Liver (tissue), 3 donors: ENCODE measurements at regions not wholly inside any gene's neighbourhood (a gene's known extent, or its start where the extent isn't known, plus 50 kb on each side); places are given as distances from the start of the nearest gene placed in this dataset.

ENCODE experiments used
- FOXA1 ChIP-seq: IDR thresholded peaks from 2 replicates; pipeline ENCODE4 v1.6.1; 2016; ENCODE audit warnings: antibody characterized with exemption
- GABPA ChIP-seq, 2 donors: IDR thresholded peaks in 1 of 2; conservative IDR thresholded peaks in 1 of 2; 2 replicates each; pipeline ENCODE4 v1.6.1; 2016; ENCODE audit warnings: antibody characterized with exemption in 2 of 2, mild to moderate bottlenecking in 1 of 2, moderate library complexity in 1 of 2
- JUND ChIP-seq, 2 donors: IDR thresholded peaks; 2 replicates each; pipeline ENCODE4 v1.6.1; 2016; ENCODE audit warnings: antibody characterized with exemption in 2 of 2
- RAD21 ChIP-seq, 2 donors: IDR thresholded peaks; 2 replicates each; pipeline ENCODE4 v1.6.1; 2016; ENCODE audit warnings: antibody characterized with exemption in 2 of 2, mild to moderate bottlenecking in 2 of 2
- RXRA ChIP-seq, 2 donors: IDR thresholded peaks; 2 replicates each; pipeline ENCODE4 v1.6.1; 2017 to 2018; ENCODE audit warnings: antibody characterized with exemption in 2 of 2, mild to moderate bottlenecking in 1 of 2
- SP1 ChIP-seq: IDR thresholded peaks from 2 replicates; pipeline ENCODE4 v1.6.1; 2018; ENCODE audit warnings: antibody characterized with exemption, mild to moderate bottlenecking
- TAF1 ChIP-seq: conservative IDR thresholded peaks from 2 replicates; pipeline ENCODE4 v1.6.1; 2016; ENCODE audit warnings: antibody characterized with exemption, mild to moderate bottlenecking
- YY1 ChIP-seq: IDR thresholded peaks from 2 replicates; pipeline ENCODE4 v1.6.1; 2016; ENCODE audit warnings: antibody characterized with exemption, mild to moderate bottlenecking
- TF ChIP-seq, protein P1 (sequence below): fragments of 150-350 bp; IDR thresholded peaks from 2 replicates; pipeline ENCODE4 v1.5.1; 2017; ENCODE audit warnings: improper control_type of control experiment, low read depth, low read length; ENCODE audit not compliant: missing input control
- TF ChIP-seq, protein P2 (sequence below): IDR thresholded peaks from 2 replicates; pipeline ENCODE4 v1.6.1; 2016; ENCODE audit warnings: antibody characterized with exemption
- TF ChIP-seq, protein P3 (sequence below): IDR thresholded peaks from 2 replicates; pipeline ENCODE4 v1.6.1; 2016; ENCODE audit warnings: antibody characterized with exemption, mild to moderate bottlenecking
- TF ChIP-seq, protein P4 (sequence below): IDR thresholded peaks from 2 replicates; pipeline ENCODE4 v1.6.1; 2016; ENCODE audit warnings: antibody characterized with exemption
- donor health status: healthy.
- donor health status: healthy.

DNA sequence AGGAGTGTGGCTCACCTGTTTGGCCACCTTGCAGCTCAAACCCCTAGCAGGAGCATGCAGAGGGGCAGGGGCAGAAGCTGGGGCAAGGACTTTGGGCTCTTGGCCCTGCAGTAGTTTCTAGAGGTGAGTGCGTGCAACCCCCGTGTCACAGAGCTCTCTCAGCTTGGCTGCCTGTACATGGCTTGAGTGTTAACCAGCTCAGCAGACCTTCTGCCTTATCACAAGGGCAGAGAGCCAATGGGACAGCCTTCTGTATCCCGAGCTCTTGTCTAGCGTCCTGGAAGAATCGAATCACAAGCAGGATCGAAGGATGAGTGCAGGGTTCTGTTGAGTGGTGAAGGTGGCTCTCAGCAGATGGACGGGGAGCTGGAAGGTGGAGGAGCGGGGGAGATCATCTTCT is 120.3 kb upstream of the TMEM18 start:
- TF ChIP-seq, protein P1, sequence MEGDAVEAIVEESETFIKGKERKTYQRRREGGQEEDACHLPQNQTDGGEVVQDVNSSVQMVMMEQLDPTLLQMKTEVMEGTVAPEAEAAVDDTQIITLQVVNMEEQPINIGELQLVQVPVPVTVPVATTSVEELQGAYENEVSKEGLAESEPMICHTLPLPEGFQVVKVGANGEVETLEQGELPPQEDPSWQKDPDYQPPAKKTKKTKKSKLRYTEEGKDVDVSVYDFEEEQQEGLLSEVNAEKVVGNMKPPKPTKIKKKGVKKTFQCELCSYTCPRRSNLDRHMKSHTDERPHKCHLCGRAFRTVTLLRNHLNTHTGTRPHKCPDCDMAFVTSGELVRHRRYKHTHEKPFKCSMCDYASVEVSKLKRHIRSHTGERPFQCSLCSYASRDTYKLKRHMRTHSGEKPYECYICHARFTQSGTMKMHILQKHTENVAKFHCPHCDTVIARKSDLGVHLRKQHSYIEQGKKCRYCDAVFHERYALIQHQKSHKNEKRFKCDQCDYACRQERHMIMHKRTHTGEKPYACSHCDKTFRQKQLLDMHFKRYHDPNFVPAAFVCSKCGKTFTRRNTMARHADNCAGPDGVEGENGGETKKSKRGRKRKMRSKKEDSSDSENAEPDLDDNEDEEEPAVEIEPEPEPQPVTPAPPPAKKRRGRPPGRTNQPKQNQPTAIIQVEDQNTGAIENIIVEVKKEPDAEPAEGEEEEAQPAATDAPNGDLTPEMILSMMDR: no peak
- TF ChIP-seq YY1 (no peak), FOXA1 (no peak), SP1 (no peak), TAF1 (no peak), RAD21 (IDR thresholded peaks at IDR 0.05) (no peak), GABPA (IDR thresholded peaks at IDR 0.05 in 1 of 2, conservative IDR thresholded peaks at IDR 0.05 in 1 of 2) (no peak), RXRA (IDR thresholded peaks at IDR 0.05) (no peak), JUND (IDR thresholded peaks at IDR 0.05) (no peak)
- TF ChIP-seq, protein P2, sequence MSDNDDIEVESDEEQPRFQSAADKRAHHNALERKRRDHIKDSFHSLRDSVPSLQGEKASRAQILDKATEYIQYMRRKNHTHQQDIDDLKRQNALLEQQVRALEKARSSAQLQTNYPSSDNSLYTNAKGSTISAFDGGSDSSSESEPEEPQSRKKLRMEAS: no peak
- TF ChIP-seq, protein P3, sequence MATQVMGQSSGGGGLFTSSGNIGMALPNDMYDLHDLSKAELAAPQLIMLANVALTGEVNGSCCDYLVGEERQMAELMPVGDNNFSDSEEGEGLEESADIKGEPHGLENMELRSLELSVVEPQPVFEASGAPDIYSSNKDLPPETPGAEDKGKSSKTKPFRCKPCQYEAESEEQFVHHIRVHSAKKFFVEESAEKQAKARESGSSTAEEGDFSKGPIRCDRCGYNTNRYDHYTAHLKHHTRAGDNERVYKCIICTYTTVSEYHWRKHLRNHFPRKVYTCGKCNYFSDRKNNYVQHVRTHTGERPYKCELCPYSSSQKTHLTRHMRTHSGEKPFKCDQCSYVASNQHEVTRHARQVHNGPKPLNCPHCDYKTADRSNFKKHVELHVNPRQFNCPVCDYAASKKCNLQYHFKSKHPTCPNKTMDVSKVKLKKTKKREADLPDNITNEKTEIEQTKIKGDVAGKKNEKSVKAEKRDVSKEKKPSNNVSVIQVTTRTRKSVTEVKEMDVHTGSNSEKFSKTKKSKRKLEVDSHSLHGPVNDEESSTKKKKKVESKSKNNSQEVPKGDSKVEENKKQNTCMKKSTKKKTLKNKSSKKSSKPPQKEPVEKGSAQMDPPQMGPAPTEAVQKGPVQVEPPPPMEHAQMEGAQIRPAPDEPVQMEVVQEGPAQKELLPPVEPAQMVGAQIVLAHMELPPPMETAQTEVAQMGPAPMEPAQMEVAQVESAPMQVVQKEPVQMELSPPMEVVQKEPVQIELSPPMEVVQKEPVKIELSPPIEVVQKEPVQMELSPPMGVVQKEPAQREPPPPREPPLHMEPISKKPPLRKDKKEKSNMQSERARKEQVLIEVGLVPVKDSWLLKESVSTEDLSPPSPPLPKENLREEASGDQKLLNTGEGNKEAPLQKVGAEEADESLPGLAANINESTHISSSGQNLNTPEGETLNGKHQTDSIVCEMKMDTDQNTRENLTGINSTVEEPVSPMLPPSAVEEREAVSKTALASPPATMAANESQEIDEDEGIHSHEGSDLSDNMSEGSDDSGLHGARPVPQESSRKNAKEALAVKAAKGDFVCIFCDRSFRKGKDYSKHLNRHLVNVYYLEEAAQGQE: no peak
- TF ChIP-seq, protein P4, sequence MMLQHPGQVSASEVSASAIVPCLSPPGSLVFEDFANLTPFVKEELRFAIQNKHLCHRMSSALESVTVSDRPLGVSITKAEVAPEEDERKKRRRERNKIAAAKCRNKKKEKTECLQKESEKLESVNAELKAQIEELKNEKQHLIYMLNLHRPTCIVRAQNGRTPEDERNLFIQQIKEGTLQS: no peak
